D721Med (cell line): ENCODE measurements at regions not wholly inside any gene's neighbourhood (a gene's known extent, or its start where the extent isn't known, plus 50 kb on each side); places are given as distances from the start of the nearest gene placed in this dataset.

Experiments
- DNase-seq: peaks from one replicate; pipeline ENCODE4 v3.0.0; 2011; ENCODE audit warnings: low spot score; ENCODE audit not compliant: insufficient read length
- FAIRE-seq: peaks from 2 replicates; lab custom pipeline; 2011; peaks lifted over from hg19 to GRCh38; lab: Jason Lieb, UNC
- TF ChIP-seq, protein P1 (sequence below): IDR thresholded peaks from 2 replicates; pipeline ENCODE4 v1.5.1; 2012; ENCODE audit warnings: mild to moderate bottlenecking, control low read depth; ENCODE audit not compliant: insufficient read depth; ENCODE audit errors: missing control alignments

GRCh38 chr20:50314678-50315335 lies 124.2 kb downstream of the CEBPB start:
- TF ChIP-seq, protein P1, sequence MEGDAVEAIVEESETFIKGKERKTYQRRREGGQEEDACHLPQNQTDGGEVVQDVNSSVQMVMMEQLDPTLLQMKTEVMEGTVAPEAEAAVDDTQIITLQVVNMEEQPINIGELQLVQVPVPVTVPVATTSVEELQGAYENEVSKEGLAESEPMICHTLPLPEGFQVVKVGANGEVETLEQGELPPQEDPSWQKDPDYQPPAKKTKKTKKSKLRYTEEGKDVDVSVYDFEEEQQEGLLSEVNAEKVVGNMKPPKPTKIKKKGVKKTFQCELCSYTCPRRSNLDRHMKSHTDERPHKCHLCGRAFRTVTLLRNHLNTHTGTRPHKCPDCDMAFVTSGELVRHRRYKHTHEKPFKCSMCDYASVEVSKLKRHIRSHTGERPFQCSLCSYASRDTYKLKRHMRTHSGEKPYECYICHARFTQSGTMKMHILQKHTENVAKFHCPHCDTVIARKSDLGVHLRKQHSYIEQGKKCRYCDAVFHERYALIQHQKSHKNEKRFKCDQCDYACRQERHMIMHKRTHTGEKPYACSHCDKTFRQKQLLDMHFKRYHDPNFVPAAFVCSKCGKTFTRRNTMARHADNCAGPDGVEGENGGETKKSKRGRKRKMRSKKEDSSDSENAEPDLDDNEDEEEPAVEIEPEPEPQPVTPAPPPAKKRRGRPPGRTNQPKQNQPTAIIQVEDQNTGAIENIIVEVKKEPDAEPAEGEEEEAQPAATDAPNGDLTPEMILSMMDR, result no peak
- no peak for FAIRE-seq

DNA sequence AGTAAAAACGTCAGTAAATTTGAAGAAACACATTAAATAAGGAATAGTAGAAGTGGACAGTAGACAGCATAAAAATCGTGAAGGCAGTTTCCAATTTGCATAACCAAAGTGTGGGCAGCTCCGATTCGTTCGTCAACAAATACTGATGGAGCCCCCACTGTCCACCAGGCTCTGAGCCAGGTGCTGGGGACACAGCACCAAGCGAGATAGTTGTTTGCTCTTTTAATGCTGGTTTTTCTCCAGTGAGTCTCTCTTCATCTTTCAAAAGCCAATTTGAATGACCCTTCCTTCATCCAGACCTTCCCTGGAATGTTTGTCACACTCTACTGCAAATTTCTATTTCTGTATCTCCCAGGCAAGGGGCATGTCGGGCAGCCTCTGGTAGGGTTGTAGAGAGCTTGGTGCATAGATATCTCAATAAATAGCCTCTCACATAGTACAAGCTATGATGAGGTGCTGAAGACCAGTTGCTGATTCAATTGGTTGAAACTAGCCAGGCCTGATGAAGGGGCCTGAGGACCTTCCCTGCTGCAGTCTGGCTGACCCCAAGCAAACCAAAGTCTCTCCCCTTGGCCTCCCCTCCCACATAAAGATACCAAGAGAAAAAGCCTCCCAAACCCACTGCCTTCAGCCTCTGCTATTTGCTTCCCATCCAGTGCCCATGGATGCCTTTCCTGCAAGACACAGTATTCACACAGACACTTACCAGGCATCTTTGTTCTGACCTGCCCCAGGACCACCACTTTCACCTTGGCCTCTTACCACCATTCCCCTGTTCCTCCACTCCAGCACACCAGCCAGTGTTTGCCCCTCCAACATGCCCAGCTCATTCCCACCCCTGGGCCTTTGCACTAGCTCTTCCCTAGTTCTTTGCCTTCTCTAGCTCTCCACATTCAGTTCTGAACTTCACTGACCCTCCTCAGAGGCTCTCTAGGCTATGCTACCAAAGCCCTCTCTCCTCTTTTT lies 125.2 kb downstream of the CEBPB start:
- no peak for FAIRE-seq
- TF ChIP-seq, protein P1, result no peak
- DNase-seq, result no peak

More at GRCh38 chr20:50314678-50315335, 124.2 kb downstream of the CEBPB start:
- DNase-seq, result no peak

- FAIRE-seq (no peak), DNase-seq (no peak)
- TF ChIP-seq, protein P1, result no peak
Measured at GRCh38 chr20:50317116-50317515, 126.5 kb downstream of the CEBPB start.

GRCh38 chr20:50317609-50318008 lies 127.0 kb downstream of the CEBPB start:
- TF ChIP-seq, protein P1, result no peak
- no peak for DNase-seq
- FAIRE-seq, result no peak

- no peak for FAIRE-seq
- TF ChIP-seq, protein P1, result no peak
- DNase-seq, result no peak
Measured at GRCh38 chr20:50318710-50319109, 128.1 kb downstream of the CEBPB start.

DNA sequence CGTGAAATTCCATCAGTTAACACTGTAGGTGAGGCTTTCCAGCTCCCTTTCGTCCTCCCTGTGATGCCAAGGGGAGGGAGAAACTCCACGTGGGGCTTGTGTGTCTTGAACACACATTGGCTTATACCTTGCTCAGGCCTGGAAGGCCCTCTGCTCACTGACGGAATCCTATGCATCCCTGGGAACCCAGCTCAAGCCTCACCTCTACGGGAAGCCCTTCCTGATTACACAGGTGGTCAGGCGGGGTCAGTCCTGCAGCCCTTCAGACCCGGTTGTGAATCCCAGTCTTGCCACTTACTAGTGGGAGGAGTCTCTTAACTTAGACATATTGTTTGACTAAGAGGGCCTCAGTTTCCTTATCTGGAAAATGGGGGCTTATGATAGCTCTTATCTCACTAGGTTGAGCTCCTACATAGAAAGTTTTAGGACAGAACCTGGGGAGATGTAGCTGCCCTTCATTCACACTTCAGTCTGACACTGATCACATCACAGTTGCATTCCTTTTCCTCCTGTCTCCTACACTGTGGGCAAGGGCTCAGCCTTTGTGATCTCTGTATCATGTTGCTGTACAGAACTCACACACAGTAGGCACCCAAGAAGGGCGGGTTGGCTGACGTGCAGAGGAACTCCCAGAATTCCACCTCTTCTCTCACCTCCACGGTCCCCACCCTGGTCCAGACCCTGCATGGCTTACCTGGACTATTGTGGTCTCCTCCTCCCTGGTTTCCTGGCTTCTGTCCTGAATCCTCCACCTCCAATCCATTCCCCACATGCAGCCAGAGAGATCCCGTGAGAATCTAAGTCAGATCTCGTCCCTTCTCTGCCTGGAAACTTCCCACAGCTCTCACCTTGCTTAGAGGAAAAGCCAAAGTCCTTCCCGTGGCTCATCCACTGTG lies 129.6 kb downstream of the CEBPB start:
- FAIRE-seq (no peak), DNase-seq (no peak)
- TF ChIP-seq, protein P1, result no peak
